ENCODE measurements at regions not wholly inside any gene's neighbourhood (a gene's known extent, or its start where the extent isn't known, plus 50 kb on each side); places are given as distances from the start of the nearest gene placed in this dataset.

- TF ChIP-seq CTCF (IDR thresholded peaks at IDR 0.05), result no peak
These were observed 1365.7 kb upstream of the SLC10A2 start for GRCh38 chr13:104431895-104432294.

- TF ChIP-seq CTCF (IDR thresholded peaks at IDR 0.05), result no peak
These were observed 1360.2 kb upstream of the SLC10A2 start for GRCh38 chr13:104426435-104426834.

GRCh38 chr13:104422668-104423067, 1356.5 kb upstream of the SLC10A2 start:
- no peak for TF ChIP-seq CTCF (IDR thresholded peaks at IDR 0.05)

- no peak for TF ChIP-seq CTCF (IDR thresholded peaks at IDR 0.05)
These were observed 1350.8 kb upstream of the SLC10A2 start for GRCh38 chr13:104416973-104417372.

- no peak for TF ChIP-seq CTCF (IDR thresholded peaks at IDR 0.05)
These were observed 1348.6 kb upstream of the SLC10A2 start for GRCh38 chr13:104414771-104415170.

GRCh38 chr13:104414181-104414580, 1348.0 kb upstream of the SLC10A2 start:
- TF ChIP-seq CTCF (IDR thresholded peaks at IDR 0.05), result no peak

GRCh38 chr13:104411141-104411765, 1345.0 kb upstream of the SLC10A2 start:
- no peak for TF ChIP-seq CTCF (IDR thresholded peaks at IDR 0.05)

- no peak for TF ChIP-seq CTCF (IDR thresholded peaks at IDR 0.05)
These were observed 1342.5 kb upstream of the SLC10A2 start for GRCh38 chr13:104408733-104409132.
